Fibroblast of lung (primary cell): ENCODE measurements at regions not wholly inside any gene's neighbourhood (a gene's known extent, or its start where the extent isn't known, plus 50 kb on each side); places are given as distances from the start of the nearest gene placed in this dataset.

Source experiments
- DNase-seq, 2 donors: peaks; one replicate each; pipeline versions ENCODE4 v3.0.0 to v3.0.0-alpha.2; 2010; ENCODE audit warnings: low read depth in 2 of 2
- H2AFZ ChIP-seq: 2 replicates; pipeline ENCODE4 v1.5.1; 2012; ENCODE audit warnings: low read length, control low read depth, inconsistent platforms
- H3K27ac ChIP-seq: 2 replicates; pipeline ENCODE4 v1.5.1; 2011; ENCODE audit warnings: low read length, control low read depth; ENCODE audit not compliant: insufficient read depth
- H3K27me3 ChIP-seq: 2 replicates; pipeline ENCODE4 v1.5.1; 2011; ENCODE audit warnings: mild to moderate bottlenecking, low read length; ENCODE audit not compliant: control insufficient read depth, insufficient read depth
- H3K36me3 ChIP-seq: 2 replicates; pipeline ENCODE4 v1.5.1; 2011; ENCODE audit warnings: low read length; ENCODE audit not compliant: control insufficient read depth, insufficient read depth
- H3K4me1 ChIP-seq: 2 replicates; pipeline ENCODE4 v1.5.1; 2011; ENCODE audit warnings: low read length; ENCODE audit not compliant: control insufficient read depth, insufficient read depth; ENCODE audit errors: extremely low read depth
- H3K4me2 ChIP-seq: 2 replicates; pipeline ENCODE4 v1.5.1; 2011; ENCODE audit warnings: low read length, control low read depth; ENCODE audit not compliant: insufficient read depth; ENCODE audit errors: extremely low read depth
- H3K4me3 ChIP-seq, 4 experiments: fragments of 200-600 bp in 1 of 4; sonication (generic) in 1 of 4; replicated peaks in 1 of 4; 2 replicates each; pipeline ENCODE4 v1.5.1; 2011 to 2016; ENCODE audit warnings: low read length in 4 of 4, low read depth in 3 of 4, mild to moderate bottlenecking in 3 of 4, control low read depth in 2 of 4, inconsistent platforms in 1 of 4, mixed read lengths in 1 of 4; ENCODE audit not compliant: insufficient read depth in 1 of 4; ENCODE audit errors: control extremely low read depth in 1 of 4
- H3K79me2 ChIP-seq: 2 replicates; pipeline ENCODE4 v1.5.1; 2012; ENCODE audit warnings: mild to moderate bottlenecking, low read length, inconsistent platforms; ENCODE audit not compliant: control insufficient read depth, insufficient read depth
- H3K9ac ChIP-seq: 2 replicates; pipeline ENCODE4 v1.5.1; 2011; ENCODE audit warnings: mild to moderate bottlenecking, low read length, control low read depth; ENCODE audit not compliant: insufficient read depth
- H3K9me3 ChIP-seq: 2 replicates; pipeline ENCODE4 v1.5.1; 2012; ENCODE audit warnings: low read depth, low read length; ENCODE audit not compliant: control insufficient read depth, insufficient read depth
- H4K20me1 ChIP-seq: 2 replicates; pipeline ENCODE4 v1.5.1; 2011; ENCODE audit warnings: low read length; ENCODE audit not compliant: control insufficient read depth, insufficient read depth; ENCODE audit errors: extremely low read depth
- CTCF ChIP-seq, 2 donors: IDR thresholded peaks in 1 of 2; conservative IDR thresholded peaks in 1 of 2; 1 replicate in 1 of 2; 2 replicates in 1 of 2; pipeline ENCODE4 v1.5.1; 2011 to 2012; ENCODE audit warnings: low read length in 2 of 2, control low read depth in 1 of 2, inconsistent platforms in 1 of 2, low read depth in 1 of 2, mild to moderate bottlenecking in 1 of 2
- EZH2 ChIP-seq: IDR thresholded peaks from 2 replicates; pipeline ENCODE4 v1.5.1; 2012; ENCODE audit warnings: low read length, control low read depth, mild to moderate bottlenecking; ENCODE audit errors: missing control alignments

- no peaks in the 10 kb centered on the region for H3K9me3 ChIP-seq
- H3K36me3 ChIP-seq: no peaks in the 10 kb centered on the region
- H3K27ac ChIP-seq: no peak overlapping the region
- no peak overlapping the region for H3K9ac ChIP-seq
- H3K27me3 ChIP-seq: no peaks in the 10 kb centered on the region
- H2AFZ ChIP-seq: no peak overlapping the region
- DNase-seq: no peak
- no peaks in the 10 kb centered on the region for H4K20me1 ChIP-seq
- no peak overlapping the region for H3K4me3 ChIP-seq
- H3K79me2 ChIP-seq: no peaks in the 10 kb centered on the region
- H3K4me1 ChIP-seq: no peaks in the 10 kb centered on the region
- H3K4me2 ChIP-seq: no peak overlapping the region
- TF ChIP-seq CTCF (conservative IDR thresholded peaks at IDR 0.05 in 1 of 2, IDR thresholded peaks at IDR 0.05 in 1 of 2; ENCODE audit: low read depth in 1 of 2, low read length in 2 of 2) (no peak), EZH2 (no peak)
These were observed 571.7 kb downstream of the RPS29 start for GRCh38 chr14:49014476-49014875.

GRCh38 chr14:49008363-49008762 lies 577.8 kb downstream of the RPS29 start:
- H3K4me2 ChIP-seq: no peak overlapping the region
- TF ChIP-seq CTCF (conservative IDR thresholded peaks at IDR 0.05 in 1 of 2, IDR thresholded peaks at IDR 0.05 in 1 of 2; ENCODE audit: low read depth in 1 of 2, low read length in 2 of 2) (no peak), EZH2 (no peak)

GRCh38 chr14:48991141-48991540 lies 595.0 kb downstream of the RPS29 start:
- no peak for DNase-seq
- Histone ChIP-seq H3K4me2 (no peak overlapping the region), H3K4me1 (no peaks in the 10 kb centered on the region), H3K9me3 (no peaks in the 10 kb centered on the region), H3K79me2 (no peaks in the 10 kb centered on the region), H2AFZ (no peak overlapping the region), H3K36me3 (no peaks in the 10 kb centered on the region), H3K27me3 (no peaks in the 10 kb centered on the region), H3K9ac (no peak overlapping the region), H4K20me1 (no peaks in the 10 kb centered on the region), H3K4me3 (no peak overlapping the region), H3K27ac (no peak overlapping the region)
- TF ChIP-seq EZH2 (no peak), CTCF (conservative IDR thresholded peaks at IDR 0.05 in 1 of 2, IDR thresholded peaks at IDR 0.05 in 1 of 2; ENCODE audit: low read depth in 1 of 2, low read length in 2 of 2) (no peak)

More at GRCh38 chr14:49008363-49008762, 577.8 kb downstream of the RPS29 start:
- H3K9me3 ChIP-seq: no peaks in the 10 kb centered on the region
- no peaks in the 10 kb centered on the region for H3K4me1 ChIP-seq
- no peak overlapping the region for H3K27ac ChIP-seq
- no peaks in the 10 kb centered on the region for H3K27me3 ChIP-seq
- no peak overlapping the region for H2AFZ ChIP-seq
- no peak for DNase-seq
- no peaks in the 10 kb centered on the region for H3K36me3 ChIP-seq
- no peak overlapping the region for H3K9ac ChIP-seq
- no peaks in the 10 kb centered on the region for H4K20me1 ChIP-seq
- no peaks in the 10 kb centered on the region for H3K79me2 ChIP-seq
- no peak overlapping the region for H3K4me3 ChIP-seq
